Neural cell (in vitro differentiated cells): ENCODE measurements at regions not wholly inside any gene's neighbourhood (a gene's known extent, or its start where the extent isn't known, plus 50 kb on each side); places are given as distances from the start of the nearest gene placed in this dataset.

Experiments used
- EP300 ChIP-seq: fragments of 450-650 bp; conservative IDR thresholded peaks from 2 replicates; pipeline ENCODE4 v1.6.1; 2014; ENCODE audit warnings: antibody characterized with exemption, mild to moderate bottlenecking, moderate library complexity; ENCODE audit not compliant: poor library complexity, severe bottlenecking
- EZH2 ChIP-seq: fragments of 200-600, 300-800 bp; shearing (Covaris generic), sonication (generic); IDR thresholded peaks from 2 replicates; pipeline ENCODE4 v1.6.1; 2014; ENCODE audit warnings: antibody characterized with exemption, low read length, borderline replicate concordance, mild to moderate bottlenecking; ENCODE audit not compliant: insufficient read depth, poor library complexity, severe bottlenecking
- MXI1 ChIP-seq: fragments of 450-650 bp; conservative IDR thresholded peaks from 2 replicates; pipeline ENCODE4 v1.6.1; 2014; ENCODE audit warnings: antibody characterized with exemption, mild to moderate bottlenecking; ENCODE audit not compliant: poor library complexity, severe bottlenecking
- SMC3 ChIP-seq: fragments of 450-650 bp; conservative IDR thresholded peaks from 2 replicates; pipeline ENCODE4 v1.6.1; 2014; ENCODE audit warnings: antibody characterized with exemption, mild to moderate bottlenecking, moderate library complexity; ENCODE audit not compliant: poor library complexity
- TAF1 ChIP-seq: IDR thresholded peaks from 2 replicates; pipeline ENCODE4 v1.6.1; 2012; ENCODE audit warnings: low read depth
- TF ChIP-seq, protein P1 (sequence below): fragments of 450-650 bp; IDR thresholded peaks from 2 replicates; pipeline ENCODE4 v1.5.1; 2014; ENCODE audit warnings: antibody characterized with exemption, mild to moderate bottlenecking, moderate library complexity; ENCODE audit not compliant: poor library complexity, severe bottlenecking
- TF ChIP-seq, protein P2 (sequence below): IDR thresholded peaks from 2 replicates; pipeline ENCODE4 v1.6.1; 2012; ENCODE audit warnings: borderline replicate concordance

DNA sequence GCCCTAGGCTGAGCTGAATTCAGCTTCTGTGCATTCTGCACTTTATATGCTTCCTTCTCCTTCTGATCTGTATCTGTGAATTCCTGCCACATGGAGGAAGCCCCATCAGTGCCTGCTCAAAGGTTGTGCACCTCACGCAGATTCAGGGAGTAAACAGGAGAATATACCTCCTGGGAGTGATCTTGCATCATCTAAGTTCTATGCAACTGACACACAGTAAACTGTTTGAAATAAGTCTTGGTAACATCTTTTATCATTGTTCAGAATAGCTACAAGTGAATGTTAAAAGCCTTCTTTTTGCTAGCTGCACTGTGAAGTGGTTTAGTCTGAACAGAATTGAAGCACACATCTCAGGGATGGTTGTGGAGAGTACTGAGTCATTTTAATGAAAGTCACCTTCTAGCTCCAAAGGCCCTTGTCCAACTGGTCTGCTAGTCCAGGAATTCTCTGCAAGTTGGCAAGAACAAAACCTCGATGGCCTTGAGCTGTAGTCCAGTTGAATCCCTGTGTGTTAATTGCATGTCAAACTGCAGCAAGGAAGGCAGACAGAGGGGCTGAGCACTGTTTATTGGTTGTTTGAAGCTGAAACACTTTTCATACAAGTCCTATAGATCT lies 215.0 kb downstream of the WNT5A start:
- TF ChIP-seq, protein P1, sequence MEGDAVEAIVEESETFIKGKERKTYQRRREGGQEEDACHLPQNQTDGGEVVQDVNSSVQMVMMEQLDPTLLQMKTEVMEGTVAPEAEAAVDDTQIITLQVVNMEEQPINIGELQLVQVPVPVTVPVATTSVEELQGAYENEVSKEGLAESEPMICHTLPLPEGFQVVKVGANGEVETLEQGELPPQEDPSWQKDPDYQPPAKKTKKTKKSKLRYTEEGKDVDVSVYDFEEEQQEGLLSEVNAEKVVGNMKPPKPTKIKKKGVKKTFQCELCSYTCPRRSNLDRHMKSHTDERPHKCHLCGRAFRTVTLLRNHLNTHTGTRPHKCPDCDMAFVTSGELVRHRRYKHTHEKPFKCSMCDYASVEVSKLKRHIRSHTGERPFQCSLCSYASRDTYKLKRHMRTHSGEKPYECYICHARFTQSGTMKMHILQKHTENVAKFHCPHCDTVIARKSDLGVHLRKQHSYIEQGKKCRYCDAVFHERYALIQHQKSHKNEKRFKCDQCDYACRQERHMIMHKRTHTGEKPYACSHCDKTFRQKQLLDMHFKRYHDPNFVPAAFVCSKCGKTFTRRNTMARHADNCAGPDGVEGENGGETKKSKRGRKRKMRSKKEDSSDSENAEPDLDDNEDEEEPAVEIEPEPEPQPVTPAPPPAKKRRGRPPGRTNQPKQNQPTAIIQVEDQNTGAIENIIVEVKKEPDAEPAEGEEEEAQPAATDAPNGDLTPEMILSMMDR = no peak
- TF ChIP-seq EP300 (no peak), EZH2 (no peak), MXI1 (no peak), SMC3 (no peak), TAF1 (no peak)
- TF ChIP-seq, protein P2, sequence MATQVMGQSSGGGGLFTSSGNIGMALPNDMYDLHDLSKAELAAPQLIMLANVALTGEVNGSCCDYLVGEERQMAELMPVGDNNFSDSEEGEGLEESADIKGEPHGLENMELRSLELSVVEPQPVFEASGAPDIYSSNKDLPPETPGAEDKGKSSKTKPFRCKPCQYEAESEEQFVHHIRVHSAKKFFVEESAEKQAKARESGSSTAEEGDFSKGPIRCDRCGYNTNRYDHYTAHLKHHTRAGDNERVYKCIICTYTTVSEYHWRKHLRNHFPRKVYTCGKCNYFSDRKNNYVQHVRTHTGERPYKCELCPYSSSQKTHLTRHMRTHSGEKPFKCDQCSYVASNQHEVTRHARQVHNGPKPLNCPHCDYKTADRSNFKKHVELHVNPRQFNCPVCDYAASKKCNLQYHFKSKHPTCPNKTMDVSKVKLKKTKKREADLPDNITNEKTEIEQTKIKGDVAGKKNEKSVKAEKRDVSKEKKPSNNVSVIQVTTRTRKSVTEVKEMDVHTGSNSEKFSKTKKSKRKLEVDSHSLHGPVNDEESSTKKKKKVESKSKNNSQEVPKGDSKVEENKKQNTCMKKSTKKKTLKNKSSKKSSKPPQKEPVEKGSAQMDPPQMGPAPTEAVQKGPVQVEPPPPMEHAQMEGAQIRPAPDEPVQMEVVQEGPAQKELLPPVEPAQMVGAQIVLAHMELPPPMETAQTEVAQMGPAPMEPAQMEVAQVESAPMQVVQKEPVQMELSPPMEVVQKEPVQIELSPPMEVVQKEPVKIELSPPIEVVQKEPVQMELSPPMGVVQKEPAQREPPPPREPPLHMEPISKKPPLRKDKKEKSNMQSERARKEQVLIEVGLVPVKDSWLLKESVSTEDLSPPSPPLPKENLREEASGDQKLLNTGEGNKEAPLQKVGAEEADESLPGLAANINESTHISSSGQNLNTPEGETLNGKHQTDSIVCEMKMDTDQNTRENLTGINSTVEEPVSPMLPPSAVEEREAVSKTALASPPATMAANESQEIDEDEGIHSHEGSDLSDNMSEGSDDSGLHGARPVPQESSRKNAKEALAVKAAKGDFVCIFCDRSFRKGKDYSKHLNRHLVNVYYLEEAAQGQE = no peak
